Stimulated activated CD4-positive, alpha-beta T cell treated with anti-CD3 and anti-CD28 coated beads, TNF-alpha, amount 100 ng/mL, for 4 hours (primary cell): ENCODE measurements at regions not wholly inside any gene's neighbourhood (a gene's known extent, or its start where the extent isn't known, plus 50 kb on each side); places are given as distances from the start of the nearest gene placed in this dataset.
"Not testable (repeated sequence)": the region's sequence is repeated elsewhere in the genome, so short reads cannot be mapped to it uniquely, and the experiment has no call there.

Source experiments
- DNase-seq, 3 experiments: peaks; one replicate each; pipeline ENCODE4 v3.0.0-alpha.2; 2020; ENCODE audit warnings: low read depth in 3 of 3

GRCh38 chr15:88965097-88965496 lies 51.9 kb upstream of the MFGE8 start:
- not testable (repeated sequence) for DNase-seq

- DNase-seq, result no peak
Measured at GRCh38 chr15:88970232-88970631, 57.1 kb upstream of the MFGE8 start.

- no peak for DNase-seq
Measured at GRCh38 chr15:88974392-88974791, 61.2 kb upstream of the MFGE8 start.

GRCh38 chr15:88975891-88976290 lies 62.7 kb upstream of the MFGE8 start:
- no peak for DNase-seq

- no peak for DNase-seq
Measured at GRCh38 chr15:88976656-88977055, 63.5 kb upstream of the MFGE8 start.

- DNase-seq, result no peak
Measured at GRCh38 chr15:88979674-88980073, 66.5 kb upstream of the MFGE8 start.

GRCh38 chr15:88980498-88980897 lies 67.3 kb upstream of the MFGE8 start:
- no peak for DNase-seq

- DNase-seq, result no peak
Measured at GRCh38 chr15:88981244-88982215, 68.4 kb upstream of the MFGE8 start.

- no peak for DNase-seq
Measured at GRCh38 chr15:88982304-88982945, 69.2 kb upstream of the MFGE8 start.

GRCh38 chr15:88982946-88983342 lies 69.8 kb upstream of the MFGE8 start:
- no peak for DNase-seq

GRCh38 chr15:88983861-88984429 lies 70.8 kb upstream of the MFGE8 start:
- DNase-seq, result no peak

GRCh38 chr15:88985547-88986393 lies 72.6 kb upstream of the MFGE8 start:
- no peak for DNase-seq

- no peak for DNase-seq
Measured at GRCh38 chr15:88986949-88987590, 73.9 kb upstream of the MFGE8 start.

- no peak for DNase-seq
Measured at GRCh38 chr15:88987591-88987933, 74.4 kb upstream of the MFGE8 start.

GRCh38 chr15:88987934-88988671 lies 74.9 kb upstream of the MFGE8 start:
- DNase-seq, result no peak

- no peak for DNase-seq
Measured at GRCh38 chr15:88989578-88989977, 76.4 kb upstream of the MFGE8 start.

GRCh38 chr15:88990185-88990679 lies 77.1 kb upstream of the MFGE8 start:
- DNase-seq, result no peak

GRCh38 chr15:88992216-88992615 lies 79.0 kb upstream of the MFGE8 start:
- no peak for DNase-seq

GRCh38 chr15:88992912-88993376 lies 79.8 kb upstream of the MFGE8 start:
- DNase-seq, result no peak

- no peak for DNase-seq
Measured at GRCh38 chr15:88993662-88994061, 80.5 kb upstream of the MFGE8 start.
